Mammary epithelial cell (primary cell): ENCODE measurements at regions not wholly inside any gene's neighbourhood (a gene's known extent, or its start where the extent isn't known, plus 50 kb on each side); places are given as distances from the start of the nearest gene placed in this dataset.

Source experiments
- CTCF ChIP-seq, 2 donors: IDR thresholded peaks in 1 of 2; conservative IDR thresholded peaks in 1 of 2; 2 replicates each; pipeline ENCODE4 v1.5.1; 2011 to 2012; ENCODE audit warnings: inconsistent platforms in 2 of 2, low read length in 2 of 2, mild to moderate bottlenecking in 2 of 2, control low read depth in 1 of 2, low read depth in 1 of 2; ENCODE audit not compliant: insufficient read depth in 1 of 2; ENCODE audit errors: extremely low read depth in 1 of 2
- EZH2 ChIP-seq: IDR thresholded peaks from 2 replicates; pipeline ENCODE4 v1.6.1; 2012; ENCODE audit warnings: low read length, inconsistent platforms, borderline replicate concordance

- TF ChIP-seq EZH2 (no peak), CTCF (conservative IDR thresholded peaks at IDR 0.05 in 1 of 2, IDR thresholded peaks at IDR 0.05 in 1 of 2; ENCODE audit: extremely low read depth in 1 of 2, insufficient read depth in 1 of 2, low read depth in 1 of 2, low read length in 2 of 2) (no peak)
Measured at GRCh38 chrX:140087875-140088274, 122.6 kb upstream of the CXorf66 start.
